HCT116 (cell line): ENCODE measurements at regions not wholly inside any gene's neighbourhood (a gene's known extent, or its start where the extent isn't known, plus 50 kb on each side); places are given as distances from the start of the nearest gene placed in this dataset.
"Not testable (repeated sequence)": the region's sequence is repeated elsewhere in the genome, so short reads cannot be mapped to it uniquely, and the experiment has no call there.

ENCODE experiments used
- ATAC-seq: fragments of 200-7000 bp; cut with Tn5 transposase; 2 replicates; pipeline ENCODE4 v1.9.1; 2020; ENCODE audit warnings: mild to moderate bottlenecking, moderate library complexity
- BruUV-seq: library from RNA; stranded (reverse); fragments of 400-500 nt; replicated peaks from 2 replicates; lab custom pipeline; 2021; lab: Mats Ljungman, UMichigan
- CTCF ChIA-PET: fragments of 300-600 bp; sonication (Branson Sonifier 250); formaldehyde crosslinking; loops from one replicate; lab custom pipeline; 2021; ENCODE audit warnings: antibody characterized with exemption; lab: Charles Lee
- POLR2A ChIA-PET: fragments of 300-600, 350-600 bp; sonication (Branson Sonifier 250); formaldehyde crosslinking; loops from one replicate; lab custom pipeline; 2021; ENCODE audit warnings: antibody characterized with exemption; lab: Charles Lee
- RAD21 ChIA-PET, 2 experiments: fragments of 300-600 bp; sonication (Branson Sonifier 250); formaldehyde crosslinking; loops; one replicate each; lab custom pipeline; 2023; ENCODE audit warnings: low total read pairs in 2 of 2; ENCODE audit not compliant: uncharacterized antibody in 2 of 2, unreplicated experiment in 2 of 2, low non-redundant PET in 1 of 2; lab: Charles Lee
- DNase-seq: peaks from one replicate; pipeline ENCODE4 v3.0.0-alpha.2; 2010; ENCODE audit warnings: low read depth, low spot score
- H2AFZ ChIP-seq: fragments of 200-600 bp; shearing (Covaris generic), sonication (generic); 2 replicates; pipeline ENCODE4 v1.6.1; 2017; ENCODE audit warnings: low read depth, mixed run types, mixed read lengths, antibody characterized with exemption, low read length; ENCODE audit not compliant: poor library complexity, severe bottlenecking
- H3K27ac ChIP-seq: 2 replicates; pipeline ENCODE4 v1.5.1; 2012; ENCODE audit warnings: low read depth, low read length
- H3K27me3 ChIP-seq: fragments of 200-600 bp; sonication (generic); 2 replicates; pipeline ENCODE4 v1.6.1; 2016; ENCODE audit warnings: mixed run types, low read length, mixed read lengths; ENCODE audit not compliant: insufficient read depth
- H3K36me3 ChIP-seq, 2 experiments: fragments of 200-500 bp in 1 of 2; fragments of 200-600 bp in 1 of 2; sonication (Bioruptor generic) in 1 of 2; sonication (generic) in 1 of 2; 2 replicates each; pipeline versions ENCODE4 v1.5.1 to v1.6.1; 2014 to 2016; ENCODE audit warnings: low read length in 2 of 2, inconsistent platforms in 1 of 2, mixed read lengths in 1 of 2, mixed run types in 1 of 2; ENCODE audit not compliant: insufficient read depth in 2 of 2, control insufficient read depth in 1 of 2
- H3K4me1 ChIP-seq, 2 experiments: fragments of 200-600 bp in 1 of 2; sonication (generic) in 1 of 2; 2 replicates each; pipeline versions ENCODE4 v1.5.1 to v1.6.1; 2012 to 2017; ENCODE audit warnings: low read length in 2 of 2, inconsistent platforms in 1 of 2, mild to moderate bottlenecking in 1 of 2, mixed read lengths in 1 of 2, mixed run types in 1 of 2, moderate library complexity in 1 of 2; ENCODE audit not compliant: insufficient read depth in 2 of 2, control insufficient read depth in 1 of 2
- H3K4me2 ChIP-seq: fragments of 200-600 bp; sonication (generic); 2 replicates; pipeline ENCODE4 v1.6.1; 2017; ENCODE audit warnings: mixed run types, low read length, mixed read lengths
- H3K4me3 ChIP-seq, 2 experiments: fragments of 200-600 bp in 1 of 2; sonication (generic) in 1 of 2; replicated peaks in 1 of 2; 2 replicates each; pipeline ENCODE4 v1.5.1; 2011 to 2016; ENCODE audit warnings: low read length in 2 of 2, control low read depth in 1 of 2, low read depth in 1 of 2, mild to moderate bottlenecking in 1 of 2, mixed read lengths in 1 of 2, mixed run types in 1 of 2
- H3K79me2 ChIP-seq: fragments of 200-600 bp; sonication (generic); 2 replicates; pipeline ENCODE4 v1.6.1; 2017; ENCODE audit warnings: mild to moderate bottlenecking, mixed run types, low read length, moderate library complexity, mixed read lengths; ENCODE audit not compliant: insufficient read depth
- H3K9ac ChIP-seq: fragments of 200-600 bp; sonication (generic); 2 replicates; pipeline ENCODE4 v1.6.1; 2016; ENCODE audit warnings: low read length, mixed read lengths
- H3K9me2 ChIP-seq: fragments of 200-600 bp; sonication (generic), shearing (Covaris generic); 2 replicates; pipeline ENCODE4 v1.6.1; 2017; ENCODE audit warnings: mixed run types, mild to moderate bottlenecking, moderate library complexity; ENCODE audit not compliant: insufficient read depth
- H3K9me3 ChIP-seq, 2 experiments: fragments of 200-500 bp in 1 of 2; fragments of 200-600 bp in 1 of 2; sonication (Bioruptor generic) in 1 of 2; sonication (generic) in 1 of 2; 2 replicates each; pipeline ENCODE4 v1.6.1; 2014 to 2017; ENCODE audit warnings: low read length in 2 of 2, mixed read lengths in 2 of 2, inconsistent platforms in 1 of 2, low read depth in 1 of 2, mild to moderate bottlenecking in 1 of 2, mixed run types in 1 of 2, moderate library complexity in 1 of 2; ENCODE audit not compliant: control insufficient read depth in 1 of 2, insufficient read depth in 1 of 2
- H4K20me1 ChIP-seq: fragments of 200-600 bp; sonication (generic), shearing (Covaris generic); 2 replicates; pipeline ENCODE4 v1.6.1; 2017; ENCODE audit warnings: mixed run types, mild to moderate bottlenecking, moderate library complexity; ENCODE audit not compliant: insufficient read depth
- CBX3 ChIP-seq: IDR thresholded peaks from 2 replicates; pipeline ENCODE4 v1.6.1; 2012; ENCODE audit warnings: low read depth
- EZH2 ChIP-seq: fragments of 200-600 bp; sonication (generic); IDR thresholded peaks from 2 replicates; pipeline ENCODE4 v1.6.1; 2017; ENCODE audit warnings: antibody characterized with exemption, mixed run types
- FOSL1 ChIP-seq: IDR thresholded peaks from 2 replicates; pipeline ENCODE4 v1.6.1; 2012; ENCODE audit warnings: low read depth
- JUND ChIP-seq: IDR thresholded peaks from 2 replicates; pipeline ENCODE4 v1.6.1; 2012
- POLR2AphosphoS5 ChIP-seq: IDR thresholded peaks from 2 replicates; pipeline ENCODE4 v1.6.1; 2011; ENCODE audit warnings: mild to moderate bottlenecking, low read depth, low read length, moderate library complexity
- RAD21 ChIP-seq: IDR thresholded peaks from 2 replicates; pipeline ENCODE4 v1.6.1; 2012; ENCODE audit warnings: low read depth, mild to moderate bottlenecking
- SIN3A ChIP-seq: IDR thresholded peaks from 2 replicates; pipeline ENCODE4 v1.6.1; 2012; ENCODE audit warnings: low read depth
- SP1 ChIP-seq: IDR thresholded peaks from 2 replicates; pipeline ENCODE4 v1.6.1; 2012; ENCODE audit warnings: low read depth
- SRF ChIP-seq: IDR thresholded peaks from 2 replicates; pipeline ENCODE4 v1.6.1; 2012; ENCODE audit warnings: low read depth
- TCF7L2 ChIP-seq: IDR thresholded peaks from 2 replicates; pipeline ENCODE4 v1.7.0; 2011; ENCODE audit warnings: borderline replicate concordance, inconsistent platforms; ENCODE audit not compliant: insufficient read depth, insufficient read length; ENCODE audit errors: extremely low read depth
- intact Hi-C: fragments of 100-400 bp; cut with micrococcal nuclease; formaldehyde crosslinking; loops from 2 replicates; pipeline ENCODE4 v1.10.0; 2022
- TF ChIP-seq, protein P1 (sequence below): IDR thresholded peaks from 2 replicates; pipeline ENCODE4 v1.6.1; 2011; ENCODE audit warnings: mild to moderate bottlenecking, low read length, moderate library complexity; ENCODE audit not compliant: insufficient replicate concordance; ENCODE audit errors: extremely low read depth

- no peak overlapping the region for H3K9ac ChIP-seq
- no peaks in the 10 kb centered on the region for H3K79me2 ChIP-seq
- no peaks in the 10 kb centered on the region for H3K4me1 ChIP-seq
- H3K4me3 ChIP-seq: no peak overlapping the region
- POLR2A ChIA-PET: no interaction called here
- no TSS peak for BruUV-seq
- H3K4me2 ChIP-seq: no peak overlapping the region
- H3K9me3 ChIP-seq: no peaks in the 10 kb centered on the region
- no peaks in the 10 kb centered on the region; the same call in 1 of the 2 replicates for H4K20me1 ChIP-seq
- ATAC-seq: no peak
- H2AFZ ChIP-seq: no peak overlapping the region
- CTCF ChIA-PET: interaction anchor here (1.6 kb wide), 1 partner anchor 9 kb away, joined by 4 read pairs; no protein-coding TSS in a partner anchor
- H3K9me2 ChIP-seq: no peaks in the 10 kb centered on the region
- H3K27ac ChIP-seq: no peak overlapping the region
- TF ChIP-seq SRF (no peak), RAD21 (no peak), CBX3 (no peak), EZH2 (no peak), SP1 (no peak), FOSL1 (no peak), SIN3A (no peak), TCF7L2 (no peak), JUND (no peak), POLR2AphosphoS5 (no peak)
- TF ChIP-seq, protein P1, sequence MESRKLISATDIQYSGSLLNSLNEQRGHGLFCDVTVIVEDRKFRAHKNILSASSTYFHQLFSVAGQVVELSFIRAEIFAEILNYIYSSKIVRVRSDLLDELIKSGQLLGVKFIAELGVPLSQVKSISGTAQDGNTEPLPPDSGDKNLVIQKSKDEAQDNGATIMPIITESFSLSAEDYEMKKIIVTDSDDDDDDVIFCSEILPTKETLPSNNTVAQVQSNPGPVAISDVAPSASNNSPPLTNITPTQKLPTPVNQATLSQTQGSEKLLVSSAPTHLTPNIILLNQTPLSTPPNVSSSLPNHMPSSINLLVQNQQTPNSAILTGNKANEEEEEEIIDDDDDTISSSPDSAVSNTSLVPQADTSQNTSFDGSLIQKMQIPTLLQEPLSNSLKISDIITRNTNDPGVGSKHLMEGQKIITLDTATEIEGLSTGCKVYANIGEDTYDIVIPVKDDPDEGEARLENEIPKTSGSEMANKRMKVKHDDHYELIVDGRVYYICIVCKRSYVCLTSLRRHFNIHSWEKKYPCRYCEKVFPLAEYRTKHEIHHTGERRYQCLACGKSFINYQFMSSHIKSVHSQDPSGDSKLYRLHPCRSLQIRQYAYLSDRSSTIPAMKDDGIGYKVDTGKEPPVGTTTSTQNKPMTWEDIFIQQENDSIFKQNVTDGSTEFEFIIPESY: no peak
- TF ChIP-seq, all 23 proteins: peak for 0
- DNase-seq: no peak
- RAD21 ChIA-PET: no interaction called here
- intact Hi-C loops: no loop called here
- Histone ChIP-seq H3K27me3 (peaks cover 43% of the 10 kb centered on the region), H3K36me3 (no peaks in the 10 kb centered on the region)
Measured at GRCh38 chr2:16025211-16025875, 85.0 kb downstream of the MYCN start.

GRCh38 chr2:16024628-16025027, 84.3 kb downstream of the MYCN start:
- H3K9me3 ChIP-seq, H3K4me3 ChIP-seq, H3K9me2 ChIP-seq, DNase-seq, H3K9ac ChIP-seq, intact Hi-C loops, ATAC-seq, H2AFZ ChIP-seq, H3K79me2 ChIP-seq, H3K4me2 ChIP-seq, BruUV-seq, H4K20me1 ChIP-seq, POLR2A ChIA-PET, H3K4me1 ChIP-seq, H3K27ac ChIP-seq, RAD21 ChIA-PET, H3K36me3 ChIP-seq: not testable (repeated sequence)
- CTCF ChIA-PET: interaction anchor here (1.6 kb wide), 1 partner anchor 10 kb away, joined by 4 read pairs; no protein-coding TSS in a partner anchor
- peaks cover 49% of the 10 kb centered on the region for H3K27me3 ChIP-seq
